ENCODE measurements at regions not wholly inside any gene's neighbourhood (a gene's known extent, or its start where the extent isn't known, plus 50 kb on each side); places are given as distances from the start of the nearest gene placed in this dataset.
A peak's percentile ranks its signal among the peaks of the same experiment; 100 is the strongest.

- Mint-ChIP-seq H3K27ac (no peak overlapping the region), H3K36me3 (ENCODE audit: low read depth) (no peaks in the 10 kb centered on the region), H3K27me3 (no peaks in the 10 kb centered on the region), H3K4me1 (no peaks in the 10 kb centered on the region), H3K4me3 (no peak overlapping the region)
- ATAC-seq (no peak), DNase-seq (no peak)
- no peaks in the 10 kb centered on the region for H3K9me3 ChIP-seq (ENCODE audit: control insufficient read depth, low read length, poor library complexity, severe bottlenecking)
Observed at GRCh38 chr6:139932671-139933070, 558.2 kb upstream of the CITED2 start.

- H3K36me3 Mint-ChIP-seq (ENCODE audit: low read depth): no peaks in the 10 kb centered on the region
- no peak overlapping the region for H3K27ac Mint-ChIP-seq
- no peak overlapping the region for H3K4me3 Mint-ChIP-seq
- no peaks in the 10 kb centered on the region for H3K9me3 ChIP-seq (ENCODE audit: control insufficient read depth, low read length, poor library complexity, severe bottlenecking)
- no peak for ATAC-seq
- peaks cover under 1% of the 10 kb centered on the region for H3K27me3 Mint-ChIP-seq
- DNase-seq: no peak
- H3K4me1 Mint-ChIP-seq: no peaks in the 10 kb centered on the region
Observed at GRCh38 chr6:139931747-139932146, 557.3 kb upstream of the CITED2 start.

- no peaks in the 10 kb centered on the region for H3K9me3 ChIP-seq (ENCODE audit: control insufficient read depth, low read length, poor library complexity, severe bottlenecking)
- no peak overlapping the region for H3K27ac Mint-ChIP-seq
- DNase-seq: no peak
- H3K36me3 Mint-ChIP-seq (ENCODE audit: low read depth): peaks cover 2% of the 10 kb centered on the region
- H3K4me1 Mint-ChIP-seq: no peaks in the 10 kb centered on the region
- no peak for ATAC-seq
- no peak overlapping the region for H3K4me3 Mint-ChIP-seq
- H3K27me3 Mint-ChIP-seq: peaks cover 9% of the 10 kb centered on the region
Observed at GRCh38 chr6:139927742-139928305, 553.4 kb upstream of the CITED2 start.

- no peaks in the 10 kb centered on the region for H3K4me1 Mint-ChIP-seq
- ATAC-seq (no peak), DNase-seq (no peak)
- peaks cover 13% of the 10 kb centered on the region for H3K27me3 Mint-ChIP-seq
- H3K36me3 Mint-ChIP-seq (ENCODE audit: low read depth): peaks cover 2% of the 10 kb centered on the region
- H3K9me3 ChIP-seq (ENCODE audit: control insufficient read depth, low read length, poor library complexity, severe bottlenecking): no peaks in the 10 kb centered on the region
- no peak overlapping the region for H3K27ac Mint-ChIP-seq
- no peak overlapping the region for H3K4me3 Mint-ChIP-seq
Observed at GRCh38 chr6:139927236-139927635, 552.8 kb upstream of the CITED2 start.

GRCh38 chr6:139926711-139927110 is 552.3 kb upstream of the CITED2 start:
- no peak overlapping the region for H3K4me3 Mint-ChIP-seq

GRCh38 chr6:139925894-139926641 is 551.6 kb upstream of the CITED2 start:
- ATAC-seq (no peak), DNase-seq (no peak)
- H3K27me3 Mint-ChIP-seq: peaks cover 24% of the 10 kb centered on the region
- no peaks in the 10 kb centered on the region for H3K9me3 ChIP-seq (ENCODE audit: control insufficient read depth, low read length, poor library complexity, severe bottlenecking)
- no peak overlapping the region for H3K4me3 Mint-ChIP-seq
- peaks cover 2% of the 10 kb centered on the region for H3K36me3 Mint-ChIP-seq (ENCODE audit: low read depth)
- H3K27ac Mint-ChIP-seq: no peak overlapping the region
- no peaks in the 10 kb centered on the region for H3K4me1 Mint-ChIP-seq

More at GRCh38 chr6:139926711-139927110, 552.3 kb upstream of the CITED2 start:
- no peak for ATAC-seq
- no peaks in the 10 kb centered on the region for H3K9me3 ChIP-seq (ENCODE audit: control insufficient read depth, low read length, poor library complexity, severe bottlenecking)
- Mint-ChIP-seq H3K27ac (no peak overlapping the region), H3K27me3 (peaks cover 18% of the 10 kb centered on the region), H3K4me1 (no peaks in the 10 kb centered on the region), H3K36me3 (ENCODE audit: low read depth) (peaks cover 2% of the 10 kb centered on the region)
- no peak for DNase-seq

- ATAC-seq: no peak
- no peaks in the 10 kb centered on the region for H3K9me3 ChIP-seq (ENCODE audit: control insufficient read depth, low read length, poor library complexity, severe bottlenecking)
- DNase-seq: no peak
- Mint-ChIP-seq H3K36me3 (ENCODE audit: low read depth) (peaks cover 2% of the 10 kb centered on the region), H3K4me1 (peaks cover 8% of the 10 kb centered on the region), H3K27ac (peak overlapping the region; percentile 27), H3K4me3 (no peak overlapping the region), H3K27me3 (peaks cover 40% of the 10 kb centered on the region)
Observed at GRCh38 chr6:139923964-139924475, 549.6 kb upstream of the CITED2 start.

GRCh38 chr6:139922236-139922635 is 547.8 kb upstream of the CITED2 start:
- ATAC-seq: no peak
- Mint-ChIP-seq H3K27ac (no peak overlapping the region), H3K27me3 (peaks cover 52% of the 10 kb centered on the region), H3K36me3 (ENCODE audit: low read depth) (peaks cover 2% of the 10 kb centered on the region), H3K4me3 (no peak overlapping the region), H3K4me1 (peaks cover 8% of the 10 kb centered on the region)
- no peaks in the 10 kb centered on the region for H3K9me3 ChIP-seq (ENCODE audit: control insufficient read depth, low read length, poor library complexity, severe bottlenecking)
- no peak for DNase-seq

- DNase-seq (no peak), ATAC-seq (no peak)
- no peaks in the 10 kb centered on the region for H3K36me3 Mint-ChIP-seq (ENCODE audit: low read depth)
- no peak overlapping the region for H3K27ac Mint-ChIP-seq
- H3K4me1 Mint-ChIP-seq: peaks cover 8% of the 10 kb centered on the region
- H3K4me3 Mint-ChIP-seq: no peak overlapping the region
- peaks cover 43% of the 10 kb centered on the region for H3K27me3 Mint-ChIP-seq
- no peaks in the 10 kb centered on the region for H3K9me3 ChIP-seq (ENCODE audit: control insufficient read depth, low read length, poor library complexity, severe bottlenecking)
Observed at GRCh38 chr6:139920776-139921100, 546.3 kb upstream of the CITED2 start.

- Mint-ChIP-seq H3K27ac (no peak overlapping the region), H3K4me1 (peaks cover 8% of the 10 kb centered on the region), H3K36me3 (ENCODE audit: low read depth) (no peaks in the 10 kb centered on the region), H3K27me3 (peaks cover 43% of the 10 kb centered on the region), H3K4me3 (no peak overlapping the region)
- H3K9me3 ChIP-seq (ENCODE audit: control insufficient read depth, low read length, poor library complexity, severe bottlenecking): no peaks in the 10 kb centered on the region
- ATAC-seq: no peak
- DNase-seq: no peak
Observed at GRCh38 chr6:139920027-139920775, 545.8 kb upstream of the CITED2 start.

GRCh38 chr6:139919107-139920026 is 544.9 kb upstream of the CITED2 start:
- no peak overlapping the region for H3K27ac Mint-ChIP-seq
- peaks cover 43% of the 10 kb centered on the region for H3K27me3 Mint-ChIP-seq
- no peaks in the 10 kb centered on the region for H3K36me3 Mint-ChIP-seq (ENCODE audit: low read depth)
- H3K9me3 ChIP-seq (ENCODE audit: control insufficient read depth, low read length, poor library complexity, severe bottlenecking): no peaks in the 10 kb centered on the region
- no peak for ATAC-seq
- H3K4me3 Mint-ChIP-seq: no peak overlapping the region
- no peak for DNase-seq
- peaks cover 8% of the 10 kb centered on the region for H3K4me1 Mint-ChIP-seq

GRCh38 chr6:139917951-139918630 is 543.6 kb upstream of the CITED2 start:
- no peak overlapping the region for H3K27ac Mint-ChIP-seq
- H3K4me3 Mint-ChIP-seq: no peak overlapping the region
- peaks cover 43% of the 10 kb centered on the region for H3K27me3 Mint-ChIP-seq
- peaks cover 8% of the 10 kb centered on the region for H3K4me1 Mint-ChIP-seq
- H3K9me3 ChIP-seq (ENCODE audit: control insufficient read depth, low read length, poor library complexity, severe bottlenecking): no peaks in the 10 kb centered on the region
- DNase-seq (no peak), ATAC-seq (no peak)
- no peaks in the 10 kb centered on the region for H3K36me3 Mint-ChIP-seq (ENCODE audit: low read depth)

Measured in T-helper 17 cell (primary cell).